ENCODE measurements at regions not wholly inside any gene's neighbourhood (a gene's known extent, or its start where the extent isn't known, plus 50 kb on each side); places are given as distances from the start of the nearest gene placed in this dataset.

DNA sequence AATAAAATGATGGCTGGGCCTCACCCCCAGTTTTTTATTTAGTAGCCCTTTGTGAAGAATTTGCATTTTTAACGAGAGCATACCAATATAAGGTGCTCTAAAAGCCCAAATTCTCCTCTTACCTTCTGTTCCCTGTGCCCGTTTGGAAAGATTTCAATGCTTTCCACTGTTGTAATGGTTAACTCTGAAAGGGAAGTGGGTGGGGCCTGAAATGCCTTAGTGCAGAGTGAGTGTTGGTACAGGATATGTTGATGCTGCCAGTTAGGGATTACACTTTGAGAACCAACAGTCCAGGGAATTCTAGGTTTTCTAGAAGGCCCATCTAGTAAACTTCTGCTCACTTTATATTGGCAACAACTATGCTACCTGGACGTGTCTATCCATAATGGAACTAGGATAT lies 562.7 kb upstream of the NRSN1 start:
- DNase-seq (ENCODE audit: low spot score) = no peak
- Mint-ChIP-seq H3K27ac (no peak overlapping the region), H3K36me3 (no peaks in the 10 kb centered on the region), H3K27me3 (ENCODE audit: insufficient read depth, low read depth) (peaks cover 3% of the 10 kb centered on the region), H3K9me3 (peaks cover 9% of the 10 kb centered on the region), H3K4me1 (no peaks in the 10 kb centered on the region), H3K4me3 (no peak overlapping the region)
- no peak overlapping the region for H3K27ac ChIP-seq
- no peak overlapping the region for H3K9ac ChIP-seq
- no peak overlapping the region for H2AFZ ChIP-seq (replicated peaks)
- no peaks in the 10 kb centered on the region for H4K20me1 ChIP-seq (ENCODE audit: low read depth)
- no peaks in the 10 kb centered on the region for H3K79me2 ChIP-seq (ENCODE audit: low read depth)
- TF ChIP-seq EZH2 (IDR thresholded peaks at IDR 0.05) = no peak
- TF ChIP-seq, protein P1, sequence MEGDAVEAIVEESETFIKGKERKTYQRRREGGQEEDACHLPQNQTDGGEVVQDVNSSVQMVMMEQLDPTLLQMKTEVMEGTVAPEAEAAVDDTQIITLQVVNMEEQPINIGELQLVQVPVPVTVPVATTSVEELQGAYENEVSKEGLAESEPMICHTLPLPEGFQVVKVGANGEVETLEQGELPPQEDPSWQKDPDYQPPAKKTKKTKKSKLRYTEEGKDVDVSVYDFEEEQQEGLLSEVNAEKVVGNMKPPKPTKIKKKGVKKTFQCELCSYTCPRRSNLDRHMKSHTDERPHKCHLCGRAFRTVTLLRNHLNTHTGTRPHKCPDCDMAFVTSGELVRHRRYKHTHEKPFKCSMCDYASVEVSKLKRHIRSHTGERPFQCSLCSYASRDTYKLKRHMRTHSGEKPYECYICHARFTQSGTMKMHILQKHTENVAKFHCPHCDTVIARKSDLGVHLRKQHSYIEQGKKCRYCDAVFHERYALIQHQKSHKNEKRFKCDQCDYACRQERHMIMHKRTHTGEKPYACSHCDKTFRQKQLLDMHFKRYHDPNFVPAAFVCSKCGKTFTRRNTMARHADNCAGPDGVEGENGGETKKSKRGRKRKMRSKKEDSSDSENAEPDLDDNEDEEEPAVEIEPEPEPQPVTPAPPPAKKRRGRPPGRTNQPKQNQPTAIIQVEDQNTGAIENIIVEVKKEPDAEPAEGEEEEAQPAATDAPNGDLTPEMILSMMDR (IDR thresholded peaks at IDR 0.05) = no peak
- no peak for TF ChIP-seq EZH2phosphoT487 (IDR thresholded peaks at IDR 0.05)
- H3F3A ChIP-seq (ENCODE audit: low read depth) = no peaks in the 10 kb centered on the region
- no peaks in the 10 kb centered on the region for H3K4me1 ChIP-seq
- no peak overlapping the region for H3K4me3 ChIP-seq
- no peak overlapping the region for H3K4me2 ChIP-seq
- H3K9me3 ChIP-seq (ENCODE audit: low read depth) = no peaks in the 10 kb centered on the region
- no peaks in the 10 kb centered on the region for H3K36me3 ChIP-seq
- H3K27me3 ChIP-seq = no peaks in the 10 kb centered on the region

DNA sequence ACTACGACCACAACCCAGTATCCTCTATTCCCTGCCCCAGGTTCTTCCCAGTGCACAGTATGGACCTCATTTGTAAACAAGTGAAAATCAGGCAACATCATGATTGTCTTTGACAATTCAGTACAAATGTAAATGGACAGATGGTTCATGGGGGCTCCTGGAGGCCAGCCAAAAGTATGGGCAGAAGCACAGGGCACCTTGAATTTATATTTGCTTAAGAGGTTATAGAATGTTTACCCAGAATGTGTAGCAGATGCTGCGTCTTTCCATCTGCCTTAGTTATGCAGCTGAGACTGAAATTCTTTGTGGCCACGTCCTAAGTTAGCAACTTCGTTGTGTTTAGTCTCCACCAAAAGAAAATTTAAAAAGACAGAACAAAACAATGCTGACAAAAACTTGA lies 559.6 kb upstream of the NRSN1 start:
- Histone ChIP-seq H3K36me3 (no peaks in the 10 kb centered on the region), H3K4me1 (no peaks in the 10 kb centered on the region), H3K4me3 (no peak overlapping the region), H4K20me1 (ENCODE audit: low read depth) (no peaks in the 10 kb centered on the region), H3K79me2 (ENCODE audit: low read depth) (no peaks in the 10 kb centered on the region), H3K9ac (no peak overlapping the region), H3K4me2 (no peak overlapping the region), H3K27me3 (no peaks in the 10 kb centered on the region), H2AFZ (replicated peaks) (no peak overlapping the region), H3K27ac (no peak overlapping the region), H3F3A (ENCODE audit: low read depth) (no peaks in the 10 kb centered on the region), H3K9me3 (ENCODE audit: low read depth) (no peaks in the 10 kb centered on the region)
- no peaks in the 10 kb centered on the region for H3K36me3 Mint-ChIP-seq
- no peak overlapping the region for H3K27ac Mint-ChIP-seq
- H3K9me3 Mint-ChIP-seq = peaks cover 11% of the 10 kb centered on the region
- no peak overlapping the region for H3K4me3 Mint-ChIP-seq
- no peaks in the 10 kb centered on the region for H3K27me3 Mint-ChIP-seq (ENCODE audit: insufficient read depth, low read depth)
- no peaks in the 10 kb centered on the region for H3K4me1 Mint-ChIP-seq
- TF ChIP-seq EZH2 (IDR thresholded peaks at IDR 0.05) (no peak), EZH2phosphoT487 (IDR thresholded peaks at IDR 0.05) (no peak)
- TF ChIP-seq, protein P1 (IDR thresholded peaks at IDR 0.05) = no peak
- DNase-seq (ENCODE audit: low spot score) = no peak

DNA sequence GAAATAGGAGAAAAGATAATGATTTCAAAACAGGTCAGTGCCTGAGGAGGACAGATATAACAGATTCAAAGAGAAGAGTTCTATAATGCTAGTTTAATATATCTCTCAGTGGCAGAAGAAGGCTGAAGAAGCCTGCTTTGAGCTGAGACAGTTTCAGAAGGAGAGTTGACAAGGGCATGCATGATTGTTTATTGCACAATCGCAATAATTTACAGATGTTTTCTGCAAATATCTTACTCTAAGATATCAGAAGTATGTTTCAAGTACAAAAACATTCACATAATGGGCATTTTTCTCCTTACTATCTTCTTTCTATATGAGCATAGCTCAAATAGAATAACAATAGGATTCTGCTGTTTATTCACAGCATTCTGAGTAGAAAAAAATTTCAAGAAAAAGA lies 557.7 kb upstream of the NRSN1 start:
- TF ChIP-seq EZH2phosphoT487 (IDR thresholded peaks at IDR 0.05) (no peak), EZH2 (IDR thresholded peaks at IDR 0.05) (no peak)
- TF ChIP-seq, protein P1 (IDR thresholded peaks at IDR 0.05) = no peak
- peaks cover 2% of the 10 kb centered on the region for H3K27me3 Mint-ChIP-seq (ENCODE audit: insufficient read depth, low read depth)

More for the DNA sequence above, 557.7 kb upstream of the NRSN1 start:
- Histone ChIP-seq H3K4me1 (no peaks in the 10 kb centered on the region), H3K9ac (no peak overlapping the region), H3K27ac (no peak overlapping the region), H2AFZ (replicated peaks) (no peak overlapping the region), H3K36me3 (no peaks in the 10 kb centered on the region), H3K9me3 (ENCODE audit: low read depth) (no peaks in the 10 kb centered on the region), H3K4me2 (no peak overlapping the region), H3K4me3 (no peak overlapping the region), H4K20me1 (ENCODE audit: low read depth) (no peaks in the 10 kb centered on the region), H3K27me3 (no peaks in the 10 kb centered on the region), H3F3A (ENCODE audit: low read depth) (no peaks in the 10 kb centered on the region), H3K79me2 (ENCODE audit: low read depth) (no peaks in the 10 kb centered on the region)
- H3K27ac Mint-ChIP-seq = no peak overlapping the region
- DNase-seq (ENCODE audit: low spot score) = no peak
- H3K4me3 Mint-ChIP-seq = no peak overlapping the region
- peaks cover 10% of the 10 kb centered on the region for H3K9me3 Mint-ChIP-seq
- H3K36me3 Mint-ChIP-seq = no peaks in the 10 kb centered on the region
- no peaks in the 10 kb centered on the region for H3K4me1 Mint-ChIP-seq

Data from neural progenitor cell (in vitro differentiated cells).